ENCODE measurements at regions not wholly inside any gene's neighbourhood (a gene's known extent, or its start where the extent isn't known, plus 50 kb on each side); places are given as distances from the start of the nearest gene placed in this dataset.
A peak's percentile ranks its signal among the peaks of the same experiment; 100 is the strongest.
"Not testable (repeated sequence)": the region's sequence is repeated elsewhere in the genome, so short reads cannot be mapped to it uniquely, and the experiment has no call there.

GRCh38 chr14:45893127-45893526 is 640.1 kb upstream of the MIS18BP1 start:
- no peak overlapping the region for H2AFZ ChIP-seq (ENCODE audit: low read length)
- BruUV-seq (replicated peaks): no TSS peak

GRCh38 chr14:45891417-45892080 is 638.5 kb upstream of the MIS18BP1 start:
- no peak for TF ChIP-seq EZH2phosphoT487 (IDR thresholded peaks at IDR 0.05; ENCODE audit: borderline replicate concordance, low read length)
- no peak for TF ChIP-seq EZH2 (IDR thresholded peaks at IDR 0.05; ENCODE audit: low read length, unreplicated experiment)
- TF ChIP-seq, protein P1, sequence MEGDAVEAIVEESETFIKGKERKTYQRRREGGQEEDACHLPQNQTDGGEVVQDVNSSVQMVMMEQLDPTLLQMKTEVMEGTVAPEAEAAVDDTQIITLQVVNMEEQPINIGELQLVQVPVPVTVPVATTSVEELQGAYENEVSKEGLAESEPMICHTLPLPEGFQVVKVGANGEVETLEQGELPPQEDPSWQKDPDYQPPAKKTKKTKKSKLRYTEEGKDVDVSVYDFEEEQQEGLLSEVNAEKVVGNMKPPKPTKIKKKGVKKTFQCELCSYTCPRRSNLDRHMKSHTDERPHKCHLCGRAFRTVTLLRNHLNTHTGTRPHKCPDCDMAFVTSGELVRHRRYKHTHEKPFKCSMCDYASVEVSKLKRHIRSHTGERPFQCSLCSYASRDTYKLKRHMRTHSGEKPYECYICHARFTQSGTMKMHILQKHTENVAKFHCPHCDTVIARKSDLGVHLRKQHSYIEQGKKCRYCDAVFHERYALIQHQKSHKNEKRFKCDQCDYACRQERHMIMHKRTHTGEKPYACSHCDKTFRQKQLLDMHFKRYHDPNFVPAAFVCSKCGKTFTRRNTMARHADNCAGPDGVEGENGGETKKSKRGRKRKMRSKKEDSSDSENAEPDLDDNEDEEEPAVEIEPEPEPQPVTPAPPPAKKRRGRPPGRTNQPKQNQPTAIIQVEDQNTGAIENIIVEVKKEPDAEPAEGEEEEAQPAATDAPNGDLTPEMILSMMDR (conservative IDR thresholded peaks at IDR 0.05; ENCODE audit: low read depth, low read length): no peak
- Histone ChIP-seq H3K4me1 (ENCODE audit: insufficient read depth, low read length) (peaks cover 18% of the 10 kb centered on the region), H4K20me1 (ENCODE audit: low read length) (no peaks in the 10 kb centered on the region), H3K27ac (ENCODE audit: low read length) (peak overlapping the region; percentile 70), H3K9me2 (replicated peaks; ENCODE audit: low read length) (no peaks in the 10 kb centered on the region), H3F3A (ENCODE audit: low read length, unreplicated experiment) (no peaks in the 10 kb centered on the region), H3K79me2 (ENCODE audit: low read length) (no peaks in the 10 kb centered on the region), H3K27me3 (ENCODE audit: low read length) (no peaks in the 10 kb centered on the region), H3K9me3 (ENCODE audit: low read length) (no peaks in the 10 kb centered on the region), H3K9ac (ENCODE audit: low read length) (peak overlapping the region; percentile 6; the same call in 1 of the 2 replicates), H2AFZ (ENCODE audit: low read length) (peak overlapping the region; percentile 78), H3K4me3 (ENCODE audit: low read length) (peak overlapping the region; percentile 52), H3K4me2 (ENCODE audit: low read length) (peak overlapping the region; percentile 76), H3K36me3 (ENCODE audit: low read depth, low read length) (no peaks in the 10 kb centered on the region)
- POLR2A ChIA-PET (ENCODE audit: unreplicated experiment): no interaction called here
- peak; percentile 87 for DNase-seq
- CTCF ChIA-PET: interaction anchor here (0.5 kb wide), 1 partner anchor 102 kb away, joined by 4 read pairs; no protein-coding TSS in a partner anchor
- intact Hi-C loops (cut with micrococcal nuclease): no loop called here
- no TSS peak for BruUV-seq (replicated peaks)
- ATAC-seq: peak; percentile 85

More at GRCh38 chr14:45893127-45893526, 640.1 kb upstream of the MIS18BP1 start:
- intact Hi-C loops (cut with micrococcal nuclease): no loop called here
- ATAC-seq (no peak), DNase-seq (no peak)
- H3K36me3 ChIP-seq (ENCODE audit: low read depth, low read length): no peaks in the 10 kb centered on the region
- POLR2A ChIA-PET (ENCODE audit: unreplicated experiment): no interaction called here
- no peak overlapping the region for H3K4me2 ChIP-seq (ENCODE audit: low read length)
- no peaks in the 10 kb centered on the region for H3F3A ChIP-seq (ENCODE audit: low read length, unreplicated experiment)
- no peaks in the 10 kb centered on the region for H3K27me3 ChIP-seq (ENCODE audit: low read length)
- no peaks in the 10 kb centered on the region for H3K9me3 ChIP-seq (ENCODE audit: low read length)
- H3K4me3 ChIP-seq (ENCODE audit: low read length): no peak overlapping the region
- H3K9ac ChIP-seq (ENCODE audit: low read length): no peak overlapping the region
- CTCF ChIA-PET: no interaction called here
- H3K9me2 ChIP-seq (replicated peaks; ENCODE audit: low read length): no peaks in the 10 kb centered on the region
- no peak for TF ChIP-seq EZH2 (IDR thresholded peaks at IDR 0.05; ENCODE audit: low read length, unreplicated experiment)
- TF ChIP-seq EZH2phosphoT487 (IDR thresholded peaks at IDR 0.05; ENCODE audit: borderline replicate concordance, low read length): no peak
- TF ChIP-seq, protein P1 (conservative IDR thresholded peaks at IDR 0.05; ENCODE audit: low read depth, low read length): no peak
- no peaks in the 10 kb centered on the region for H4K20me1 ChIP-seq (ENCODE audit: low read length)
- H3K79me2 ChIP-seq (ENCODE audit: low read length): no peaks in the 10 kb centered on the region
- peaks cover 18% of the 10 kb centered on the region for H3K4me1 ChIP-seq (ENCODE audit: insufficient read depth, low read length)
- no peak overlapping the region for H3K27ac ChIP-seq (ENCODE audit: low read length)

- H2AFZ ChIP-seq (ENCODE audit: low read length); ATAC-seq; H3K9me2 ChIP-seq (replicated peaks; ENCODE audit: low read length); H3K9ac ChIP-seq (ENCODE audit: low read length); H3F3A ChIP-seq (ENCODE audit: low read length, unreplicated experiment); POLR2A ChIA-PET (ENCODE audit: unreplicated experiment); DNase-seq; H3K79me2 ChIP-seq (ENCODE audit: low read length); H3K27ac ChIP-seq (ENCODE audit: low read length); H3K4me2 ChIP-seq (ENCODE audit: low read length); H3K36me3 ChIP-seq (ENCODE audit: low read depth, low read length); BruUV-seq (replicated peaks); CTCF ChIA-PET; intact Hi-C loops (cut with micrococcal nuclease); H3K27me3 ChIP-seq (ENCODE audit: low read length); H3K9me3 ChIP-seq (ENCODE audit: low read length); H4K20me1 ChIP-seq (ENCODE audit: low read length); H3K4me3 ChIP-seq (ENCODE audit: low read length): not testable (repeated sequence)
- peaks cover 18% of the 10 kb centered on the region for H3K4me1 ChIP-seq (ENCODE audit: insufficient read depth, low read length)
Measured at GRCh38 chr14:45888766-45889285, 635.8 kb upstream of the MIS18BP1 start.
